ENCODE measurements at regions not wholly inside any gene's neighbourhood (a gene's known extent, or its start where the extent isn't known, plus 50 kb on each side); places are given as distances from the start of the nearest gene placed in this dataset.

DNA sequence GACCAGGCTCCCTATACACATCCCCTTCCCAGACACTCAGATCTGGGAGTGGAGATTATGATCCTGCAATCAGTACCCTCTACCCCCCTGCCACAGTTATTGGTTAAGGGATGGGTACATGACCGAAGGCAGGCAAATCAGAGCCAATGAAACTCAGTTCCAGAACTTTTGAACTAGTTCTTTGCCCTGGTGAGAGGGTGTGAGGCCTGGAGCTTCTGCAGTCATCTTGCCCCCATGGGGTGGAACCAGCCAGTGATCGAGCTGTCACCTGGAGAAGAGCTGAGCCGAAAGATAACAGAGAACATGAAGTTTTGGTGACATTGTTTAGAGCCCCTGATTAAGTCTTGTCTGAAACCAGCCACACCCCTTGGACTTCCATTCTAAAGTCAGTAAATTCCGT lies 88.2 kb upstream of the DUSP5 start:
- no peak for TF ChIP-seq EZH2phosphoT487 (conservative IDR thresholded peaks at IDR 0.05; ENCODE audit: low read length)
- TF ChIP-seq, protein P1, sequence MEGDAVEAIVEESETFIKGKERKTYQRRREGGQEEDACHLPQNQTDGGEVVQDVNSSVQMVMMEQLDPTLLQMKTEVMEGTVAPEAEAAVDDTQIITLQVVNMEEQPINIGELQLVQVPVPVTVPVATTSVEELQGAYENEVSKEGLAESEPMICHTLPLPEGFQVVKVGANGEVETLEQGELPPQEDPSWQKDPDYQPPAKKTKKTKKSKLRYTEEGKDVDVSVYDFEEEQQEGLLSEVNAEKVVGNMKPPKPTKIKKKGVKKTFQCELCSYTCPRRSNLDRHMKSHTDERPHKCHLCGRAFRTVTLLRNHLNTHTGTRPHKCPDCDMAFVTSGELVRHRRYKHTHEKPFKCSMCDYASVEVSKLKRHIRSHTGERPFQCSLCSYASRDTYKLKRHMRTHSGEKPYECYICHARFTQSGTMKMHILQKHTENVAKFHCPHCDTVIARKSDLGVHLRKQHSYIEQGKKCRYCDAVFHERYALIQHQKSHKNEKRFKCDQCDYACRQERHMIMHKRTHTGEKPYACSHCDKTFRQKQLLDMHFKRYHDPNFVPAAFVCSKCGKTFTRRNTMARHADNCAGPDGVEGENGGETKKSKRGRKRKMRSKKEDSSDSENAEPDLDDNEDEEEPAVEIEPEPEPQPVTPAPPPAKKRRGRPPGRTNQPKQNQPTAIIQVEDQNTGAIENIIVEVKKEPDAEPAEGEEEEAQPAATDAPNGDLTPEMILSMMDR (IDR thresholded peaks at IDR 0.05; ENCODE audit: insufficient read depth, low read length, poor library complexity, severe bottlenecking): no peak
- Histone ChIP-seq H3K4me3 (ENCODE audit: insufficient read depth, low read length, poor library complexity, severe bottlenecking) (peak overlapping the region; percentile 19), H4K20me1 (ENCODE audit: low read depth, low read length) (no peaks in the 10 kb centered on the region), H3K9me3 (ENCODE audit: insufficient read depth, low read length) (no peaks in the 10 kb centered on the region), H3K27ac (ENCODE audit: low read depth, low read length) (peak overlapping the region; percentile 98), H3K36me3 (ENCODE audit: low read length) (no peaks in the 10 kb centered on the region), H2AFZ (ENCODE audit: low read depth, low read length, severe bottlenecking) (no peak overlapping the region), H3K9me2 (replicated peaks; ENCODE audit: insufficient read depth, low read length) (no peaks in the 10 kb centered on the region), H3K27me3 (ENCODE audit: low read length) (no peaks in the 10 kb centered on the region), H3F3A (ENCODE audit: insufficient read depth) (peaks cover 40% of the 10 kb centered on the region), H3K79me2 (ENCODE audit: insufficient read depth, low read length) (no peaks in the 10 kb centered on the region), H3K4me2 (ENCODE audit: low read depth, low read length, poor library complexity, severe bottlenecking) (peak overlapping the region; percentile 72), H3K9ac (ENCODE audit: low read length) (peak overlapping the region; percentile 54)

DNA sequence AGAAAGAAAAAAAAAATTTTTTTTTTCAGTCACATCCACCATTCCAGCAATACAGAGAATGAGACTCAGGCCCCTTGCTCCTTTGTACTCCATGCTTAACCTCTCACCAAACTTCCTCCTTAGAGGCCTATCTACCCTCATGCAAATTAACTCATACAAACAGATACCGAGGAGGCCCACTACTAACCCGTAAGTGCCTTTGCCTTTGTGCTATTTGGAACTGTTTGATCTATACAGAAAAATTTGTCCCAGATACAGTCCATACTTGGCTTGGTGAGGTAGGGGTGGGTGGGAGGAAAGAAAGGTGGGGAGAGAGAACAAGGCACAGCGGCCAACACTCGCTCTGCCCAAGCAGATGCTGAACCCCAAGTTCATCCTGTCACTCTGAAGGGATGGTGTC lies 87.8 kb upstream of the DUSP5 start:
- H3K9ac ChIP-seq (ENCODE audit: low read length): peak overlapping the region; percentile 54
- no peak for TF ChIP-seq EZH2phosphoT487 (conservative IDR thresholded peaks at IDR 0.05; ENCODE audit: low read length)
- TF ChIP-seq, protein P1 (IDR thresholded peaks at IDR 0.05; ENCODE audit: insufficient read depth, low read length, poor library complexity, severe bottlenecking): no peak
- no peak overlapping the region for H2AFZ ChIP-seq (ENCODE audit: low read depth, low read length, severe bottlenecking)
- no peaks in the 10 kb centered on the region for H3K9me2 ChIP-seq (replicated peaks; ENCODE audit: insufficient read depth, low read length)
- peaks cover 41% of the 10 kb centered on the region for H3F3A ChIP-seq (ENCODE audit: insufficient read depth)
- H4K20me1 ChIP-seq (ENCODE audit: low read depth, low read length): no peaks in the 10 kb centered on the region
- peak overlapping the region; percentile 33 for H3K4me3 ChIP-seq (ENCODE audit: insufficient read depth, low read length, poor library complexity, severe bottlenecking)
- H3K79me2 ChIP-seq (ENCODE audit: insufficient read depth, low read length): no peaks in the 10 kb centered on the region
- no peaks in the 10 kb centered on the region for H3K27me3 ChIP-seq (ENCODE audit: low read length)
- peak overlapping the region; percentile 72 for H3K4me2 ChIP-seq (ENCODE audit: low read depth, low read length, poor library complexity, severe bottlenecking)
- H3K9me3 ChIP-seq (ENCODE audit: insufficient read depth, low read length): no peaks in the 10 kb centered on the region
- H3K27ac ChIP-seq (ENCODE audit: low read depth, low read length): peak overlapping the region; percentile 98
- no peaks in the 10 kb centered on the region for H3K36me3 ChIP-seq (ENCODE audit: low read length)

DNA sequence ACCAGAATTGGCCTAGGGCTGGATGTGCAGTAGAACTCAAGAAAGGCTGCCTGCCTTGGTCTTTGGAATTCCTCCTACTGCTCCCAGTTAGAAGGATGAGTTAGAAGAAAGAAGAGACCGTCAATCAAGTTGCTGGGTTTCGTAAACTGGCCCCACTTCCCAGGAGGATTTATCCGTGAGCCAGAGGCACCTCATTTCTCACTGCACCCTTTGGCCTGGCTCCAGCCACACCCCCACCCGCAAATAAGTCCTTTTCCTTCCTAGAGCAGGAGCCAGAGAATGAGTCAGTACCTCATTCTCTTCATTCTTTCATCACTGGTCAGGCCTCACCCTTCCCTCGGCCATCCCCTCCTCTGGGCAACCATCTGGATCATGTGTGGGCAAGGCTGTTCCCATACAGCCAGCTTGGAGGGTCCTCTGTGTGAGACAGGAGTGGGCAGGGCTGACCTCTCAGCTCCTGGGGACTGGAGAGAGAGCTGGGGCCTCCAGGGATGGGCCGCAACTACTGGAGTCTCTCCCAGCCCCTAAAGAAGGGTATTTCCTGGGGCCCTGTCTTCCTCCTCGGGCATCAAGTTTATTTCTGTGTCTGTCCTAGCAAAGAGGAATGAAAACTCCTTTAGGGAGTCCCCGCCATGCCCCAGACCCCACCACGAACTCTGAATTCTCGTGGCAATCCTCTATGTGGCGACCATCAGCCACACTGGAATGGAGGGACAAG lies 87.2 kb upstream of the DUSP5 start:
- H3K4me2 ChIP-seq (ENCODE audit: low read depth, low read length, poor library complexity, severe bottlenecking): peak overlapping the region; percentile 72
- no peaks in the 10 kb centered on the region for H3K27me3 ChIP-seq (ENCODE audit: low read length)
- no peaks in the 10 kb centered on the region for H3K9me3 ChIP-seq (ENCODE audit: insufficient read depth, low read length)
- TF ChIP-seq, protein P1 (IDR thresholded peaks at IDR 0.05; ENCODE audit: insufficient read depth, low read length, poor library complexity, severe bottlenecking): no peak
- no peak for TF ChIP-seq EZH2phosphoT487 (conservative IDR thresholded peaks at IDR 0.05; ENCODE audit: low read length)
- H3K79me2 ChIP-seq (ENCODE audit: insufficient read depth, low read length): no peaks in the 10 kb centered on the region
- H3K4me3 ChIP-seq (ENCODE audit: insufficient read depth, low read length, poor library complexity, severe bottlenecking): peak overlapping the region; percentile 33
- H3K27ac ChIP-seq (ENCODE audit: low read depth, low read length): peak overlapping the region; percentile 98
- H3K9me2 ChIP-seq (replicated peaks; ENCODE audit: insufficient read depth, low read length): no peaks in the 10 kb centered on the region
- no peaks in the 10 kb centered on the region for H4K20me1 ChIP-seq (ENCODE audit: low read depth, low read length)
- no peak overlapping the region for H2AFZ ChIP-seq (ENCODE audit: low read depth, low read length, severe bottlenecking)
- H3K36me3 ChIP-seq (ENCODE audit: low read length): no peaks in the 10 kb centered on the region
- H3F3A ChIP-seq (ENCODE audit: insufficient read depth): peaks cover 47% of the 10 kb centered on the region
- H3K9ac ChIP-seq (ENCODE audit: low read length): peak overlapping the region; percentile 54
